HG02678 (cell line): ENCODE measurements at regions not wholly inside any gene's neighbourhood (a gene's known extent, or its start where the extent isn't known, plus 50 kb on each side); places are given as distances from the start of the nearest gene placed in this dataset.
"Not testable (repeated sequence)": the region's sequence is repeated elsewhere in the genome, so short reads cannot be mapped to it uniquely, and the experiment has no call there.

Experiments
- ATAC-seq: cut with Tn5 transposase; IDR thresholded peaks from one replicate; pipeline ENCODE4 v1.9.1; 2021; ENCODE audit warnings: mild to moderate bottlenecking, moderate library complexity; ENCODE audit not compliant: unreplicated experiment

DNA sequence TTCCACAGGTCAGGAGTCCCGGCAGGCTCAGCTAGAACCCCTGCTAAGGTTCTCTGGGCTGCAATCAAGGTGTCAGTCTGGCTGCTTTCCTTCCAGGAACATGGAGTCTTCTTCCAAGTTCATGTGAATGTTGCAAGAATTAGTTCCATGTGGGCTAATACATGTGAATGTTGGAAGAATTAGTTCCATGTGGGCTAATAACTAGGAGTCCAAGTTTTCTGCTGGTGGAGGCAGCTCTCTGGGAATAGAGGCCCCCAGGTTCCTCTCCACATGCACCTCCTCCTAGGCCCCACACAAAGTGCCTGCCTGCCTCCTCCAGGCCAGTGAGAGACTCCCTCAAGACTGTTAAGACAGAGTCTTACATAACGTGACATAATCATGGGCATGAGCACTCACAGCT lies 140.8 kb upstream of the SLC35G4 start:
- ATAC-seq: no peak

DNA sequence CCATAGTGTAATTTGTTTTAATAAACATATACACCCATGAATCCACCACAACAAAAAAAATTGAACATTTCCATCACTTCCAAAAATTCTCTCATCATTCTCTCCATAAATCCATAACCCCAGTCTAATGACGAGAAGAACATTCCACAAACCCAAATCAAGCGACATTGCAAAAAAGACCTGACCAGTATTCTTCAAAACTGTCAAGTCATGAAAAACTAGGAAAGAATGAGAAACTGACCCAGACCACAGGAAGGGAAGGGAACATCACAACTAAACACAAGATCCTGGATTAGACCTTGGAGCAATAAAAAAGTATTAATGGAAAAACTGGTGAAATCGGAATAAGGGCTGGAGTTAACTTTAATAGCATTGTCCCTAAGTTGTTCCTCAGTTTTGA lies 141.3 kb upstream of the SLC35G4 start:
- no peak for ATAC-seq

DNA sequence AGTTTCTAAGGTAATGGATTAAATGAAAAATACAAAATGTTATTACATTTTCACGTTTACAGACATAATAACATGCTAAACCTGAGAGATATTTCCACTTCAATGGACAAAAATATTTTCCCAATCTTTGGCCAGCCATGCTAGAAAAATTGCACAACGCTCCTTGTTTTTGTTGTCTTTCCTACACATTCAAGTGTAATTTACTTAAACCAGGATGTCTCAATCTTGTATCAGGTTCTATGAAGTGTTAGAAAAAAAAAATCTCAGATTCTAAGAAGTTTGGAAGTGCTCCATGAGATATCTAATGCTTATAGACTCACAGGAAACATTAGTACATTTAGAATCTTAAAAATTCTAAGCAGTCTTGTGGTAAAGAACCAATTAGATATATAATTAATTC lies 141.8 kb upstream of the SLC35G4 start:
- ATAC-seq: no peak

DNA sequence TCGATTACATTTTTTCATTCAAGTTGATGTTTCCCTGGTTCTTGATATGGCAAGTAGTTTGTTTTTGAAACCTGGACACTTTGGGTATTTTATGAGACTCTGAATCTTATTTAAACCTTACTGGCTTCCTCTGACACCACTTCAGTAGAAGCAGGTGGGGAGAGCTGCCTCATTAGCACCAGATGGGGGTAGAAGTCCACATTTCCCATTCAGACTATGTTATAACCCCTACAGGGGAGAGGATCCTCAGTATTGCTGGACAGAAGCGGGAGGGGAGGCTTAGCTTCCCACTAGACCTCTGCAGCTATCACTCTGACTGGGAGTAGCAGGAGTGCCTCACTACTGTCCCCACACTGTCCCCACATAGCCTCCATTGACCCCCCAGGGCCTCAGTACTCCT lies 145.3 kb upstream of the SLC35G4 start:
- ATAC-seq: no peak

GRCh38 chr18:11458447-11458846 lies 150.9 kb upstream of the SLC35G4 start:
- ATAC-seq: no peak

GRCh38 chr18:11457853-11458252 lies 151.5 kb upstream of the SLC35G4 start:
- ATAC-seq: not testable (repeated sequence)

DNA sequence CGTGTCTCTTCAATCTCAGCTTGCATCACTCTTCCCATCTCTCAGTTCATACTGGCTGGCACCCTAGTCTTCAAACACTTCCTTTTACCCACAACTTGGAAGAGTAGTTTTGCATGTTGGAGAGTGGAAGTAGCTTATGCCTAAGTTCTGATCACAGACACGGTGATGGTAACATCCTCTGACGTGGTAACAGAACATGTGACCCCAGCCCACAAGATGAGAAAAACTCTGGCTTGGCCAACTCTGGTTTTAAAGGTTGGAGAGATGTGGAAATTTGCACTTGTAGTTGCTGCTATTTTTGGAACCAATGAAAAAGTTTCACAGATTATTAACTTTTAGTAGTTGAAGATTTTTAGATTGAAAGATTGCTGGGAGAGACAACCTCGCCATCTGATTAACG lies 155.4 kb upstream of the SLC35G4 start:
- ATAC-seq: no peak

DNA sequence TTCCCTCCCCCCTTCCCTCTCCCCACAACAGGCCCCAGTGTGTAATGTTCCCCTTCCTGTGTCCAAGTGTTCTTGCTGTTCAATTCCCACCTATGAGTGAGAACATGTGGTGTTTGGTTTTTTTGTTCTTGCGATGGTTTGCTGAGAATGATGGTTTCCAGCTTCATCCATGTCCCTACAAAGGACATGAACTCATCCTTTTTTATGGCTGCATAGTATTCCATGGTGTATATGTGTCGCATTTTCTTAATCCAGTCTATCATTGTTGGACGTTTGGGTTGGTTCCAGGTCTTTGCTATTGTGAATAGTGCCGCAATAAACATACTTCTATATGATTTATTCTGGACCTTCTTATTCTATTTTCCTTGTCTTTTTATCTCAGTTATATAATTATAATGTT lies 165.2 kb upstream of the SLC35G4 start:
- not testable (repeated sequence) for ATAC-seq

GRCh38 chr18:11437046-11437445 lies 172.3 kb upstream of the SLC35G4 start:
- no peak for ATAC-seq

GRCh38 chr18:11432360-11432811 lies 177.0 kb upstream of the SLC35G4 start:
- no peak for ATAC-seq

DNA sequence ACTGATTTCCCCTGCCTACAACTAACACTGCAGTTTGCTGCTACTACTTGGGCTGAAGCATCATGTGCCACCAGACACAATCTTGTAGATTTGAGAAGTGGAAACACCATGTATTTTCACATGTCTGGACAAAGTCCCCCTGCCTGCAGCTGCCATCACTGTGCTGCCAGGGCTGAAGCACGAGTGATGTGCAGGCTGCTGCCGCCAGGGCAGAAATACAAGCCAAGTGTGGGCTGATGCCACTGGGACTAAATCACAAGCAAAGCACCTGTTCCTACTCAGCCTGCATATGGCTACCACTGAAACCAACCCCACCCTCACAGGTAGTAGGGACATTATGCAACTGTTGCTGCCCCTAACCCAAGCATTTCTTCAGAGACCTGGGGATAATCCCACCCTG lies 179.5 kb upstream of the SLC35G4 start:
- ATAC-seq: no peak

- no peak for ATAC-seq
Observed at GRCh38 chr18:11425211-11425610, 184.2 kb upstream of the SLC35G4 start.

GRCh38 chr18:11419338-11419737 lies 190.1 kb upstream of the SLC35G4 start:
- no peak for ATAC-seq

GRCh38 chr18:11412811-11413210 lies 196.6 kb upstream of the SLC35G4 start:
- no peak for ATAC-seq

GRCh38 chr18:11411048-11411447 lies 198.3 kb upstream of the SLC35G4 start:
- ATAC-seq: no peak

- ATAC-seq: no peak
Observed at GRCh38 chr18:11408555-11409065, 200.8 kb upstream of the SLC35G4 start.

GRCh38 chr18:11407940-11408339 lies 201.5 kb upstream of the SLC35G4 start:
- ATAC-seq: no peak

- no peak for ATAC-seq
Observed at GRCh38 chr18:11405804-11406203, 203.6 kb upstream of the SLC35G4 start.

GRCh38 chr18:11400703-11401102 lies 208.7 kb upstream of the SLC35G4 start:
- ATAC-seq: no peak

- no peak for ATAC-seq
Observed at GRCh38 chr18:11398625-11399024, 210.8 kb upstream of the SLC35G4 start.

- ATAC-seq: no peak
Observed at GRCh38 chr18:11392980-11393885, 216.2 kb upstream of the SLC35G4 start.

DNA sequence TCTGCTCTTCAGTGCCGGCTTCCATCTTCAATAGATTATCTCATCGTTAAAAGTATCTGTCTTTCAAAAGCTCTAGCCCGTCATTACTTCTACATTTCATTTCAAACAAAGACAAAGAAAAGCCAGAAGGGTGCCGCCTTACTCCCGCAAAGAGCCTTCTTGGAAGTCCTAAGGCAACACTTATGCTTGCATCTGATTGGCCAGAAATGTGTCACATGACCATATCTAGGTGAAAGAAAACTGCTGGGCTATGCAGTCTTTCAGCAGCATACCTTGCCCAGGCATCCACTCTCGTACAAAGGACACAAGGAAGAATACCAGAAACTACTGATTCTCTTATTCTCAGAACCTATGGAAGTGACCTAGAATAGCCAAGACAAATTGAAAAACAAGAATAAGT lies 217.1 kb upstream of the SLC35G4 start:
- no peak for ATAC-seq

DNA sequence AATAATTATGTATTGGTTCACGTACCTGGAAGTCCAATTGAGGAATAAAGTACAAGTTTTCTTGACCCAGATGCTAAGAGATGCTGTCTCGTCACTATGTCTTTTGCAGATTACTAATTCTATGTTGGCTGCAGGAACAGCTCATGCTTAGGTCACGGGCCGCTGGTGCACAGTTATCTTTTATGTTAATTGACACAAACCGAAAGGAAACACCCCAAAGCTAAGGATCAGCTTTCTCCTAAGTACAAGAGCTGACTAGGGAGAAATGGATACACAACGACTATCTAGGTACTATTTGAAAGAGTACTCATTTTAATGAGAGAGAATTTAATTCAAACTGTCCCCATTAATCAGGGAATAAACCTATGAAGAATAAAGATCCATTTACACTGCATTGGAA lies 217.7 kb upstream of the SLC35G4 start:
- no peak for ATAC-seq
